OCI-LY7 (cell line): ENCODE measurements at regions not wholly inside any gene's neighbourhood (a gene's known extent, or its start where the extent isn't known, plus 50 kb on each side); places are given as distances from the start of the nearest gene placed in this dataset.

Experiments
- CTCF ChIP-seq: fragments of 200-600 bp; sonication (generic); conservative IDR thresholded peaks from 2 replicates; pipeline ENCODE4 v1.5.1; 2014; ENCODE audit warnings: mild to moderate bottlenecking, antibody characterized with exemption, low read length, moderate library complexity, mixed read lengths
- EZH2phosphoT487 ChIP-seq: fragments of 200-600 bp; sonication (generic); IDR thresholded peaks from 2 replicates; pipeline ENCODE4 v1.6.1; 2018; ENCODE audit warnings: low read depth, borderline replicate concordance, mild to moderate bottlenecking, mixed run types, antibody characterized with exemption, low read length, moderate library complexity, mixed read lengths

DNA sequence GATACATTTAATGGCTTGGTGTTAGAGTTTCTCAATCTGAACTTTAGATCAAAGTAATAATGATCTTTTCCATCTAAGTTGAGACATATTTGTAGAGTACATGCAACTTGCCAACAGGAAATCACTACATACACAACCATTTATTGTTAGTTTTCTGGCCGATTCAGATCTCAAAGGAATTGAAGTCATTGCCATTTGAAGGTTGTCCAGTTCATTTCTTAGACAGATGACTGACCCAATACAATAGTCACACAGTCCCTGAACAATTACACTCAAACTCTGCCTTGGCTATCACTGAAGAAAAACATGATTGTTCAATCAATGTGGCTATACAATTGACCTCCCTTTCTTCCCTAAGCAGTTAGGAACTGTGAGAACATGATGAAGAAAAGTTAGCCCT lies 753.2 kb upstream of the RIOK2 start:
- TF ChIP-seq CTCF = no peak
- TF ChIP-seq EZH2phosphoT487 = no peak
